ENCODE measurements at regions not wholly inside any gene's neighbourhood (a gene's known extent, or its start where the extent isn't known, plus 50 kb on each side); places are given as distances from the start of the nearest gene placed in this dataset.

DNA sequence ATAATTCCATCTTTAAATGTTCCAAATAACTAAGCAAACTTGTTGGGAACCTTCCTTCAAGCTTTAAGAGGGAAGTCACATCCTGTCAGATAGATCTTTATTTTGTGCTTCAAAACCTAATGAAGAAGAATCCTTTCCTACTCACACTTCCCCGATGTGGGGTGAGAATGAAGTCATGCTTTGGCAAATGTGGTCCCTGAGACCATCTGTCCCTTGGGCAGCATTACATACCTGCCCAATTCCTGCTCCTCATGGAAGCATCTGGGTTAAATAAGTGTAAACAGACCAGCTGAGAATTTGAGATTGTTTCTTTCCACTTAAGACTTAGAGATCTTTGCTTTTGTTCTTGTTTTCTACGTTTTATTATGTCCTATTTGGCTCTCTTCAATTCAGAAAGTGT is 606.0 kb upstream of the TMEM132C start:
- no peak overlapping the region for H2AFZ ChIP-seq
- no peaks in the 10 kb centered on the region for H3K4me1 ChIP-seq (replicated peaks; ENCODE audit: insufficient read depth)
- H3K79me2 ChIP-seq (ENCODE audit: low read depth) = no peaks in the 10 kb centered on the region
- no peak overlapping the region for H3K4me2 ChIP-seq
- H3K27me3 ChIP-seq (ENCODE audit: insufficient read depth, low read depth) = peaks cover 11% of the 10 kb centered on the region
- BruUV-seq (replicated peaks) = no TSS peak
- H3F3A ChIP-seq (ENCODE audit: insufficient read depth, low read depth) = no peaks in the 10 kb centered on the region
- H3K4me3 ChIP-seq = no peak overlapping the region
- no peak for TF ChIP-seq EZH2 (IDR thresholded peaks at IDR 0.05; ENCODE audit: low read depth)
- TF ChIP-seq, protein P1, sequence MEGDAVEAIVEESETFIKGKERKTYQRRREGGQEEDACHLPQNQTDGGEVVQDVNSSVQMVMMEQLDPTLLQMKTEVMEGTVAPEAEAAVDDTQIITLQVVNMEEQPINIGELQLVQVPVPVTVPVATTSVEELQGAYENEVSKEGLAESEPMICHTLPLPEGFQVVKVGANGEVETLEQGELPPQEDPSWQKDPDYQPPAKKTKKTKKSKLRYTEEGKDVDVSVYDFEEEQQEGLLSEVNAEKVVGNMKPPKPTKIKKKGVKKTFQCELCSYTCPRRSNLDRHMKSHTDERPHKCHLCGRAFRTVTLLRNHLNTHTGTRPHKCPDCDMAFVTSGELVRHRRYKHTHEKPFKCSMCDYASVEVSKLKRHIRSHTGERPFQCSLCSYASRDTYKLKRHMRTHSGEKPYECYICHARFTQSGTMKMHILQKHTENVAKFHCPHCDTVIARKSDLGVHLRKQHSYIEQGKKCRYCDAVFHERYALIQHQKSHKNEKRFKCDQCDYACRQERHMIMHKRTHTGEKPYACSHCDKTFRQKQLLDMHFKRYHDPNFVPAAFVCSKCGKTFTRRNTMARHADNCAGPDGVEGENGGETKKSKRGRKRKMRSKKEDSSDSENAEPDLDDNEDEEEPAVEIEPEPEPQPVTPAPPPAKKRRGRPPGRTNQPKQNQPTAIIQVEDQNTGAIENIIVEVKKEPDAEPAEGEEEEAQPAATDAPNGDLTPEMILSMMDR (conservative IDR thresholded peaks at IDR 0.05) = no peak
- no peaks in the 10 kb centered on the region for H3K9me2 ChIP-seq (ENCODE audit: insufficient read depth)
- H3K9me3 ChIP-seq (ENCODE audit: insufficient read depth, low read depth) = no peaks in the 10 kb centered on the region
- no peak overlapping the region for H3K27ac ChIP-seq
- ChIA-PET POLR2A (ENCODE audit: unreplicated experiment) (no interaction called here), CTCF (no interaction called here)
- H4K20me1 ChIP-seq (ENCODE audit: insufficient read depth) = no peaks in the 10 kb centered on the region
- intact Hi-C loops (cut with micrococcal nuclease; ENCODE audit: unreplicated experiment) = no loop called here
- no peaks in the 10 kb centered on the region for H3K36me3 ChIP-seq (ENCODE audit: low read depth)
- no peak for DNase-seq

DNA sequence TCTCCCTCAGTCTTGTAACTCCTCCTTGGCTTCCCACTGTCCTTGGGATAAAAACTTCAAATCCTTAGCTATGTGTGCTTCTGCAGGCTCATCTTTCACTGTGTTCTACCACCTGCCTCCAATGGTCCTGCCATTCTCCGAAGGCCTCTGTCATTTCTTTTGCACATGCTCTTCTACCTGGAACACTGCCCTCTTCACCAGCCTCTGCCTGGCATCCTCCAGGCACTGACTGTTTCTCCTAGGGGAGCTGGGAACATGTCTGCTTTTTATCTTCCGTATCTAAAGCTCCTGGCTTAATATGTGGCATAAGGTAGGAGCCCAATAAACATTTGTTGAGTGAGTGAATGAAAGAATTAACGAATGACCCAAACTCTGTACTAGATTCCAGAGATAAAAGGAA is 603.3 kb upstream of the TMEM132C start:
- Histone ChIP-seq H3K9me2 (ENCODE audit: insufficient read depth) (no peaks in the 10 kb centered on the region), H3K4me3 (no peak overlapping the region), H3K27ac (no peak overlapping the region), H3K4me1 (replicated peaks; ENCODE audit: insufficient read depth) (no peaks in the 10 kb centered on the region), H3K36me3 (ENCODE audit: low read depth) (no peaks in the 10 kb centered on the region), H4K20me1 (ENCODE audit: insufficient read depth) (no peaks in the 10 kb centered on the region), H3K27me3 (ENCODE audit: insufficient read depth, low read depth) (0 out of 2 replicates have a peak, but pooled peaks cover 3% of the 10 kb centered on the region), H2AFZ (no peak overlapping the region), H3K79me2 (ENCODE audit: low read depth) (no peaks in the 10 kb centered on the region), H3K4me2 (no peak overlapping the region), H3K9me3 (ENCODE audit: insufficient read depth, low read depth) (no peaks in the 10 kb centered on the region), H3F3A (ENCODE audit: insufficient read depth, low read depth) (no peaks in the 10 kb centered on the region)
- POLR2A ChIA-PET (ENCODE audit: unreplicated experiment) = no interaction called here
- BruUV-seq (replicated peaks) = no TSS peak
- TF ChIP-seq, protein P1 (conservative IDR thresholded peaks at IDR 0.05) = no peak
- TF ChIP-seq EZH2 (IDR thresholded peaks at IDR 0.05; ENCODE audit: low read depth) = no peak
- DNase-seq = no peak
- intact Hi-C loops (cut with micrococcal nuclease; ENCODE audit: unreplicated experiment) = no loop called here
- CTCF ChIA-PET = no interaction called here

DNA sequence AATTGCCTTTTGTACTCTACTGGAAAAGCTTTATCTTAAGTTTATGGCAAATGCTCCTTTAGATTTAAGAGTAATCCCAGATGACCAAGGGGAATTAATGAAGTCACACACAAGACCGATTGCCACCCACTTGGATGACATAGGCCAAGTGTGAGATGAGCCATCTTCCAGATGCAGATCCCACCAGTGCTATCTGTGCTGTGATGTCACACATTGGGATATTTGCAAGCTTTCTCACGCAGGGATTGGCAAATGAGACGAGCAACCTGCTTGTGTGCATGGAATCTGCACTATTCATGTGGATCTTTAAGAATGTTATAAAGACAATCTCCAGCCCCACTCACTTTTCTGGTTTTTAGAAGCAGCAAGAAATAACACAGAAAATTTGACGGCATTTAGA is 602.1 kb upstream of the TMEM132C start:
- Histone ChIP-seq H3K79me2 (ENCODE audit: low read depth) (no peaks in the 10 kb centered on the region), H3K4me3 (no peak overlapping the region), H3K36me3 (ENCODE audit: low read depth) (no peaks in the 10 kb centered on the region), H3K9me3 (ENCODE audit: insufficient read depth, low read depth) (no peaks in the 10 kb centered on the region), H3K9me2 (ENCODE audit: insufficient read depth) (no peaks in the 10 kb centered on the region), H3K27ac (no peak overlapping the region), H2AFZ (no peak overlapping the region), H4K20me1 (ENCODE audit: insufficient read depth) (no peaks in the 10 kb centered on the region), H3F3A (ENCODE audit: insufficient read depth, low read depth) (no peaks in the 10 kb centered on the region), H3K4me1 (replicated peaks; ENCODE audit: insufficient read depth) (no peaks in the 10 kb centered on the region), H3K27me3 (ENCODE audit: insufficient read depth, low read depth) (no peaks in the 10 kb centered on the region), H3K4me2 (no peak overlapping the region)
- no TSS peak for BruUV-seq (replicated peaks)
- TF ChIP-seq, protein P1 (conservative IDR thresholded peaks at IDR 0.05) = no peak
- no peak for TF ChIP-seq EZH2 (IDR thresholded peaks at IDR 0.05; ENCODE audit: low read depth)
- intact Hi-C loops (cut with micrococcal nuclease; ENCODE audit: unreplicated experiment) = no loop called here
- POLR2A ChIA-PET (ENCODE audit: unreplicated experiment) = no interaction called here
- CTCF ChIA-PET = no interaction called here
- DNase-seq = no peak
